ENCODE measurements at regions not wholly inside any gene's neighbourhood (a gene's known extent, or its start where the extent isn't known, plus 50 kb on each side); places are given as distances from the start of the nearest gene placed in this dataset.
"Not testable (repeated sequence)": the region's sequence is repeated elsewhere in the genome, so short reads cannot be mapped to it uniquely, and the experiment has no call there.

DNA sequence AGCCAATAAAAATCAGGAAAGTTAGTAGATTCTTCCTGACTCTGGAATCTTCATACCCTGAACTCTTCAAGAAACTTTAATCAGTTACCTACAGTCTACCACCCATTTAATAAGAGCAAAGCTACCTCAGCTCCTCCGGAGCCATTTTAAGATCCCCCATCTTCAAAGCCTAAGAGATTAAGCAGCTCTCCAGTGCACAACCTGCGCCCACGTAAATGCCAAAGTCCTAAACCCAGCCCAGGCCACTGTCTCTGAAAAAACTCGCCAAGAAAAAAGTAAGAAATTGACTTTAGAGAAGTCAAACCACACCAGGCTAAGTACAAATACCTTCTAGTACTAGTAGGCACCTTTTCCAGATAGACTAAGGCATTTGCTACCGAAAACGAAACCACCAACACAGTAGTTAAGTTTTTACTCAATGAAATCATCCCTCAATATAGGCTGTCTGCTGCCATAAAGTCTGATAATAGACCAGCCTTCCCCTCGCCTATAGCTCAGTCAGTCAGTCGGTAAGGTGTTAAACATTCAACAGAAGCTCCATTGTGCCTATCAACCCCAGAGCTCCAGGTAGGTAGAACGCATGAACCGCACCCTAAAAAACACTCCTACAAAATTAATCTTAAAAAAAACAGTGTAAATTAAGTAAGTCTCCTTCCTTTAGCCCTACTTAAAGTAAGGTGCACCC lies 122.2 kb upstream of the DEFB108B start:
- DNase-seq (ENCODE audit: low read depth, low spot score); in situ Hi-C loops (cut with HindIII; ENCODE audit: low pct_unique_long_range_greater_than_20kb, low sequenced_read_pairs): not testable (repeated sequence)

DNA sequence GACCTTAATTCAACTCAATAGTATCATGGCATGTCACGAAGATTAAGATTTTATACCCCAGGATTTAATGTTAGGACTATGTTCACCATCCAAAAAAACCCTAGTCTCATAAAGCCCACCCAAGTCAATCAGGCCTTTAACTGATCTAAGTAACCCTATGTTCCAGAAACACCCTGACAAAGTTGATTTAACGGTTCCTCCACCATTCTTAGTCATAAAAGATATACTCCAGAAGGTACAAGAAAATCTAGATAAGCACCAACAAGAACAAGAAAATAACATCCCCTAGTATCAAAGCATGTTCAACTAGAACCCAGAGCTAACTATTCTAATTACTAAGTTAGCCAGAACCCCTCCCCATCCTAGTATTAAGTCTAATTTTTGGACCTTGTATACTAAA lies 120.7 kb upstream of the DEFB108B start:
- in situ Hi-C loops (cut with HindIII; ENCODE audit: low pct_unique_long_range_greater_than_20kb, low sequenced_read_pairs); DNase-seq (ENCODE audit: low read depth, low spot score): not testable (repeated sequence)

DNA sequence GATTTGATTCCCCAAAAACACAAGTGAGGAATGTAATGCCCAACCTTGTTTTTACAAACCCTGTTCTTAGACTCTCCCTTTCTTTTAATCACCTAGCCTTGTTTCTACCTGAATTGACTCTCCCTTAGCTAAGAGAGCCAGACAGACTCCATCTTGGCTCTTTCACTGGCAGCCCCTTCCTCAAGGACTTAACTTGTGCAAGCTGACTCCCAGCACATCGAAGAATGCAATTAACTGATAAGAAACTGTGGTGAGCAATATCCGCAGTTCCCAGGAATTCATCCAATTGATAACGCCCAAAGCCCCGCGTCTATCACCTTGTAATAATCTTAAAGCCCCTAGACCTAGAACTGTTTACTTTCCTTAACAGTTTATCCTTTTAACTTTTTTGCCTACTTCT lies 120.2 kb upstream of the DEFB108B start:
- DNase-seq (ENCODE audit: low read depth, low spot score); in situ Hi-C loops (cut with HindIII; ENCODE audit: low pct_unique_long_range_greater_than_20kb, low sequenced_read_pairs): not testable (repeated sequence)

DNA sequence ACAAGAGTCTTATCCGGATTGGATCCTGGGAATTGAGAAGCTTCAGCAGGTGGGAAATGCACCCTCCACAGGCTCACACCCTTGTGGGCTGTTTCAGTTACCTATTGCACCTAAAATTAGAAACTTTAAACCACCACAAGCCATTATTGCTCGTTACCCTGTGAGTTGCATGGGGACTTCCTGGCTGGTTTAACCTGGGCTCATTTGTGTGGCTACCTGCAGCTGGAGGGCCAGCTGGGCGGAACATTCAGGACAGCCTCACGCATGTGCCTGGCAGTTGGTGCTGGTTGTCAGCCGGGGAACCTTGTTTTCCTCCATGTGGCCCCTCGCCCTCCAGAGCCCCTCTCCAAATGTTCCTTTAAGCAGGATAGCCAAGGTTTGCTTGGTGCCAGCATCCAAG lies 118.5 kb upstream of the DEFB108B start:
- DNase-seq (ENCODE audit: low read depth, low spot score); in situ Hi-C loops (cut with HindIII; ENCODE audit: low pct_unique_long_range_greater_than_20kb, low sequenced_read_pairs): not testable (repeated sequence)

DNA sequence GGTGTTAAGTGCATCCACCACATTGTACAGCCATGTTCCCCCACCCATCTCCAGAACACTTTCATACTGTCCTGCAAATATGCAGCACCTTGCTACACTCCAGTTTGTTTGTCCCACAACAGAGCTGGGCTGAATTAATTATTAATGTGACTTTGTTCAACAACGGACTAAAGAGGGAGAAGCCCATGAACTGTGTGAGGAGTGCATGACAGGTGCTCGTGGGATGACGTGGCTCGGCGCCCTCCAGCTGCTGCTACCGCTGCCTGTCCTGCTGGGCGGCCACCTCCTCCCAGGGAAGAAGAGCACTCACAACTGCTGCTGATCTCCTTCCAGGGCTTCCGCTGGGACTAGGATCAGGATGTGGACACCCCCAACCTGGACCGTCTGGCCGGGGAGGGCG lies 111.2 kb upstream of the DEFB108B start:
- in situ Hi-C loops (cut with HindIII; ENCODE audit: low pct_unique_long_range_greater_than_20kb, low sequenced_read_pairs); DNase-seq (ENCODE audit: low read depth, low spot score): not testable (repeated sequence)

DNA sequence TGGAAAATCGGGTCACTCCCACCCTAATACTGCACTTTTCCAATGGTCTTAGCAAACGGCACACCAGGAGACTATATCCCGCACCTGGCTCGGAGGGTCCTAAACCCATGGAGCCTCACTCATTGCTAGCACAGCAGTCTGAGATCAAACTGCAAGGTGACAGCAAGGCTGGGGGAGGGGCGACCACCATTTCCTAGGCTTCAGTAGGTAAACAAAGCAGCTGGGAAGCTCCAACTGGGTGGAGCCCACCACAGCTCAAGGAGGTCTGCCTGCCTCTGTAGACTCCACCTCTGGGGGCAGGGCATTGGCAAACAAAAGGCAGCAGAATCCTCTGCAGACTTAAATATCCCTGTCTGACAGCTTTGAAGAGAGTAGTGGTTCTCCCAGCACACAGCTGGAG lies 109.0 kb upstream of the DEFB108B start:
- in situ Hi-C loops (cut with HindIII; ENCODE audit: low pct_unique_long_range_greater_than_20kb, low sequenced_read_pairs): not testable (repeated sequence)

DNA sequence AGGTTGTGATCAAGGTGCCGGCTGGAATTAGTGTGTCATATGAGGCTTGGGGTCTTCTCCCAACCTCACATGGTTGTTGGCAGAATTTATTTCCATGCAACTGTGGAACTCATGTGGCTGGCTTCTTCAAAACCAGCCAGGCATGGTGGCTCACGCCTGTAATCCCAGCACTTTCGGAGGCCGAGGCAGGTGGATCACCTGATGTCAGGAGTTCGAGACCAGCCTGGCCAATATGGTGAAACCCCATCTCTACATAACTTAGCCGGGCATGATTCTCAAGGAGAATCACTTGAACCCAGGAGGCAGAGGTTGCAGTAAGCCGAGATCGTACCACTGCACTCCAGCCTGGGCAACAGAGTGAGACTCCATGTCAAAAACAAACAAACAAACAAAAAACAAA lies 102.3 kb upstream of the DEFB108B start:
- in situ Hi-C loops (cut with HindIII; ENCODE audit: low pct_unique_long_range_greater_than_20kb, low sequenced_read_pairs); DNase-seq (ENCODE audit: low read depth, low spot score): not testable (repeated sequence)

More for the DNA sequence above, 109.0 kb upstream of the DEFB108B start:
- DNase-seq (ENCODE audit: low read depth, low spot score): not testable (repeated sequence)

DNA sequence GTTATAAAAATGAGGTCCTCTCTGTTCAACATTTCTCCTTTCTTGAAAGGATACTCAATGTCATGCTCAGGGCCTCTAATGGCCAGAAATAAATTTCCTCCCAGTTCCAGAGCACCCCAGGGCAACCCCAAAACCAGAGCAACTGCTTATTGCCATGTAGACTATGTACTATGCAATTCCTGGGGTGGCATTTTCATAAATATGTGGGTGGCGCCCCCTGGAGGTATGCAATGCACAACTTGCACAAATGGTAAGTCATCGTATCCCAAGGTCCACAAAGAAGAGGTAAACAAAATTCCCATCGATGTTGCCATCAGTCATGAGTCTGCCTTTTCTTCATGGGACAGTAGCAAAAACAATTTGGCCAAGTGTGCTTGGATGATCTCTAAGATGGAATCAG lies 98.6 kb upstream of the DEFB108B start:
- DNase-seq (ENCODE audit: low read depth, low spot score); in situ Hi-C loops (cut with HindIII; ENCODE audit: low pct_unique_long_range_greater_than_20kb, low sequenced_read_pairs): not testable (repeated sequence)

DNA sequence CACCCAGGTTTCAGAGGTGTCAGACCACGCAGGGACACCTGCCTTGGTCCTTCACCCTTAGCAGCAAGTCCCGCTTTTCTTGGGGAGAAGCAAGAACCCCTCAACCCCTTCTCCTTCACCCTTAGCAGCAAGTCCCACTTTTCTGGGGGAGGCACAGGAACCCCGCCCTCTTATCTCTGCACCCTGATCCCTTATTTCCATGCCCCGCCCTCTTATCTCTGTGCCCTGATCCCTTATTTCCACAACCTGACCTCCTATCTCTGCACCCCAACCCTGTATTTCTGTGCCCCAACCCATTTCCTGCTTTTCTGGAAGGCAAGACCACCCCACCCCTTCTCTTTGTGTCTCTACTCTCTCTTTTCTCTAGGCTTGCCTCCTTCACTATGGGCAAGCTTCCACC lies 94.7 kb upstream of the DEFB108B start:
- in situ Hi-C loops (cut with HindIII; ENCODE audit: low pct_unique_long_range_greater_than_20kb, low sequenced_read_pairs); DNase-seq (ENCODE audit: low read depth, low spot score): not testable (repeated sequence)

DNA sequence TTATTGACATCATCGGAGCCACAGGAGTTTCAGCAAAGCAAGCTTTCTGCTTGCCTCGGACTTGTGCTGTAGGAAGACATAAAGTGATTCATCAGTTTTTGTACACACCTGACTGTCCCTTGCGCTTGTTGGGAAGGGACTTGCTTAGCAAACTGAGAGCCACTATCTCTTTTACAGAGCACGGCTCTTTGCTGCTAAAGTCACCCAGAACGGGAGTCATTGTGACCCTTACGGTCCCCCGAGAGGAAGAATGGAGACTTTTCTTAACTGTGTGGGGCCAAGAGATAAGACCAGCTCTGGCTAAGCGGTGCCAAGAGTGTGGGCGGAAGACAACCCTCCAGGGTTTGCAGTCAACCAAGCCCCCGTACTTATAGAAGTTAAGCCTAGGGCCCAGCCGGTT lies 89.6 kb upstream of the DEFB108B start:
- DNase-seq (ENCODE audit: low read depth, low spot score); in situ Hi-C loops (cut with HindIII; ENCODE audit: low pct_unique_long_range_greater_than_20kb, low sequenced_read_pairs): not testable (repeated sequence)

DNA sequence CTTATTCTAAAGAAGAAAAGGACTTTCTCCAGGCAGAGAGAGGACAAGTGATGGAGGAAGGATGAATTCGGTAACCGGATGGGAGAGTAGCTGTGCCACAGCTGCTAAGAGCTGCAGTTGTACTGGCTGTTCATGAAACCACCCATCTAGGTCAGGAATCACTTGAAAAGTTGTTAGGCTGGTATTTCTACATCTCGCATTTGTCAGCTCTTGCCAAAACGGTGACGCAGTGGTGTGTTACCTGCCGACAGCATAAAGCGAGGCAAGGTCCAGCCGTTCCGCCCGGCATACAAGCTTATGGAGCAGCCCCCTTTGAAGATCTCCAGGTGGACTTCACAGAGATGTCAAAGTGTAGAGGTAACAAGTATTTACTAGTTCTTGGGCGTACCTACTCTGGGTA lies 87.3 kb upstream of the DEFB108B start:
- DNase-seq (ENCODE audit: low read depth, low spot score); in situ Hi-C loops (cut with HindIII; ENCODE audit: low pct_unique_long_range_greater_than_20kb, low sequenced_read_pairs): not testable (repeated sequence)

DNA sequence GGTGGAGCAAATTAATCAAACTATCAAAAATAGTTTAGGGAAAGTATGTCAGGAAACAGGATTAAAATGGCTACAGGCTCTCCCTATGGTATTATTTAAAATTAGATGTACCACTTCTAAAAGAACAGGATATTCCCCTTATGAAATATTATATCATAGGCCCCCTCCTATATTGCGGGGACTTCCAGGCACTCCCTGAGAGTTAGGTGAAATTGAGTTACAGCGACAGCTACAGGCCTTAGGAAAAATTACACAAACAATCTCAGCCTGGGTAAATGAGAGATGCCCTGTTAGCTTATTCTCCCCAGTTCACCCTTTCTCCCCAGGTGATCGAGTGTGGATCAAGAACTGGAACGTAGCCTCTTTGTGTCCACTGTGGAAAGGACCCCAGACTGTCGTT lies 86.7 kb upstream of the DEFB108B start:
- DNase-seq (ENCODE audit: low read depth, low spot score); in situ Hi-C loops (cut with HindIII; ENCODE audit: low pct_unique_long_range_greater_than_20kb, low sequenced_read_pairs): not testable (repeated sequence)

DNA sequence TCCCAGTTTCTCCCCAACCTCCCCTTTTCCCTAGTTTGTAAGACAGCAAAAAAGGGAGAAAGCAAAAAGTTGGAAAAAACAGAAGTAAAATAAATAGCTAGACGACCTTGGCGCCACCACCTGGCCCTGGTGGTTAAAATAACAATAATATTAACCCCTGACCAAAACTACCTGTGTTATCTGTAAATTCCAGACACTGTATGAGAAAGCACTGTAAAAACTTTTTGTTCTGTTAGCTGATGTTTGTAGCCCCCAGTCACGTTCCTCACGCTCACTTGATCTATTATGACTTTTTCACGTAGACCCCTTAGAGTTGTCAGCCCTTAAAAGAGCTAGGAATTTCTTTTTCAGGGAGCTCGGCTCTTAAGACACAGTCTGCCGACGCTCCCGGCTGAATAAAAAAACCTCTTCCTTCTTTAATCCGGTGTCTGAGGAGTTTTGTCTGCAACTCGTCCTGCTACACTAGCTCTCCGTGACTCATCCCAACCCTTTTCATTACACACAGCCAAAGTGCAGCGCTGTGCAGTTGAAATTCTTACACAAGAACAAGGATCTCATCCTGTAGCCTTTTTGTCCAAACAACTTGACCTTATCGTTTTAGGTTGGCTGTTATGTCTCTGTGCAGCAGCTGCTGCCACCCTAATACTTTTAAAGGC lies 83.9 kb upstream of the DEFB108B start:
- DNase-seq (ENCODE audit: low read depth, low spot score); in situ Hi-C loops (cut with HindIII; ENCODE audit: low pct_unique_long_range_greater_than_20kb, low sequenced_read_pairs): not testable (repeated sequence)

DNA sequence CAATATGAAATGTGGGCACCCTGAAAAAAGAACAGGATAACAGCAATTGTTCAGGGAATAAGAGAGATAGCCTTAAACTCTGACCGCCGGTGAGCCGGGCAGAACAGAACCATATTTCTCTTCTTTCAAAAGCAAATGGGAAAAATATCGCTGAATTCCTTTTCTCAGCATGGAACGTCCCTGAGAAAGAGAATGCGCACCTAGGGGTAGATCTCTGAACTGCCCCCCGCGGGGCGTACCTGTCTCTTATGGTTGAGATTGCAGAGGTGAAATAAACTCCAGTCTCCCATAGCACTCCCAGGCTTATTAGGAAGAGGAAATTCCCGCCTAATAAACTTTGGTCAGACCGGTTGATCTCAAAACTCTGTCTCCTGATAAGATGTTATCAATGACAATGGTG lies 82.1 kb upstream of the DEFB108B start:
- in situ Hi-C loops (cut with HindIII; ENCODE audit: low pct_unique_long_range_greater_than_20kb, low sequenced_read_pairs); DNase-seq (ENCODE audit: low read depth, low spot score): not testable (repeated sequence)

DNA sequence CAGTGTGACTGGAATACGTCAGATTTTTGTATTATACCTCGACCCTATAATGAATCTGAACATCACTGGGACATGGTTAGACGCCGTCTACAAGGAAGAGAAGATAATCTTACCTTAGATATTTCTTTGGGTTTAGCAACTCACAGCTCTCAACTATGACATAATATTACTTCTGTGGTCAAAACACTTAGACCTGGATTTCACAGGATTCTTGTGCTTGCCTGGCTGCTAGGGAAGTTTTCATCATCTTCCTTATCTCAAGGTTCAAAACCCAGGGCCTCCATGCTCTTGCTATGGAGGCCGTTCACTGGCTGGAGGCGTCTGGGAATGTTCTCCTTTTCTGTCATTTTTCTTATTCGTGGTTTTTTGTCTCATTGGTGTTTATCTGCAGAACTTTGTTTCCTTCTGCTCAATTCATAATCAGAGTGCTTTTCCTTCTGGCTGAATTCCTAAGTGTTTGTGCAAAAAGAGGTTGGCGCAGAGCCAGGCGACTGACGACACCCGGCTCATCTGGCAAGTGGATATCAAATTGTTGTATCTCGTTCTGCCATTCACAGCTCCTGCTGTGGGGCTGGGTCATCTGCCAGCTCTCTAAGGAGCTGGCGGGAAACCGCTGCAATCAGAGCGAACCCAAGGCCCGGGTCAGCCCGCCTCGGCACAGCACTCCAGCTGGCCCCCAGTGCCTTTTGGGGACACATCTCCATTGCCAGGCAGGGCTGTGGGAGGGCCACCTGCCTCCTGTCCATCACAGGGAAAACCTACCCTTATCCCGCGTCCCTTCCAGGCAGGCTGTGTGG lies 68.1 kb upstream of the DEFB108B start:
- DNase-seq (ENCODE audit: low read depth, low spot score); in situ Hi-C loops (cut with HindIII; ENCODE audit: low pct_unique_long_range_greater_than_20kb, low sequenced_read_pairs): not testable (repeated sequence)

DNA sequence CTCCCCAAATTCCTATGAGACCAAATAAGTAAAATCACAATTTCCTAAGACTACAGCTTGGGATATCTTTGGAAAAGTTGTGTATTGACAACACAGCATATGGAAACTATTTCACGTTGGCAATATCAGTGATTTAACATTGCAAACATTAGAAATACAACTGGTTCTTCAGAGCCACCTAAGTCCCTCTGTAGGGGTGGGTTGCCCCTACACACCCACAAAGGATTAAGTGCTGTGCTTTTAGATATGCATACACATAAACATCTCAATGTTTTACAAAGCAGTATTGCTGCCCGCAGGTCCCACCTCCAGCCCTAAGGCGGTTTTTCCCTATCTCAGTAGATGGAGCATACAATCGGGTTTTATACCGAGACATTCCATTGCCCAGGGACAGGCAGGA lies 66.0 kb upstream of the DEFB108B start:
- in situ Hi-C loops (cut with HindIII; ENCODE audit: low pct_unique_long_range_greater_than_20kb, low sequenced_read_pairs); DNase-seq (ENCODE audit: low read depth, low spot score): not testable (repeated sequence)

DNA sequence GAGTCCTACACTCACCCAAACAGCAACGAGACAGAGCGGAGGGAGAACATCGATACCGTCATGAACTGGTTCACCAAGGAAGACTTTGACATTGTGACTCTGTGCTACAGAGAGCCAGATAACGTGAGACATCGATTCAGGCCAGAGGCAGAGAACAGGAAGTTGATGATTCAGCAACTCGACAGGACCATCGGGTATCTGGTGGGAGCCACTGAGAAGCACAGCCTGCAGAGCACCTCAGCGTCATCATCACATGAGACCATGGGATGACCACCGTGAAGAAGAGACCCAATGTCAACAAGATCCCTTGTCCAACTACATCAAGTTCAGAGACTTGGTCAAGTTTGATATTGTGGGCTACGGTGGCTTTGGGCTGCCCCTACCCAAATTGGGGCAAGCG lies 60.8 kb upstream of the DEFB108B start:
- DNase-seq (ENCODE audit: low read depth, low spot score); in situ Hi-C loops (cut with HindIII; ENCODE audit: low pct_unique_long_range_greater_than_20kb, low sequenced_read_pairs): not testable (repeated sequence)

DNA sequence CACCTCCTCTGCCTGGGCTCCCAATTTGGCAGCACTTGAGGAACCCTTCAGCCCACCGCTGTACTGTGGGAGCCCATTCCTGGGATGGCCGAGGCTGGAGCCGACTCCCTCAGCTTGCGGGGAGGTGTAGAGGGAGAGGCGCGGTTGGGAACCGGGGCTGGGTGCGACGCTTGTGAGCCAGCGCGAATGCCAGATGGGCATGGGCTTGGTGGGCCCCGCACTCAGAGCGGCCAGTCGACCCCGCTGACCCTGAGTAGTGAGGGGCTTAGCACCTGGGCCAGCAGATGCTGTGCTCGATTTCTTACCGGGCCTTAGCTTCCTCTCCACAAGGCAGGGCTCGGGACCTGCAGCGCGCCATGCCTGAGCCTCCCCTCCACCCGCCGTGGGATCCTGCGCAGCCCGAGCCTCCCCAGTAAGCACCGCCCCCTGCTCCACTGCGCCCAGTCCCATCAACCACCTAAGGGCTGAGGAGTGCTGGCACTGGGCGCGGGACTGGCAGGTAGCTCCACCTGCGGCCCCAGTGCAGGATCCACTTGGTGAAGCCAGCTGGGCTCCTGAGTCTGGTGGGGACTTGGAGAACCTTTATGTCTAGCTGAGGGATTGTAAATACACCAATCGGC lies 58.3 kb upstream of the DEFB108B start:
- in situ Hi-C loops (cut with HindIII; ENCODE audit: low pct_unique_long_range_greater_than_20kb, low sequenced_read_pairs): no loop called here
- DNase-seq (ENCODE audit: low read depth, low spot score): no peak

Measured in SK-MEL-5 (cell line).